ENCODE measurements at regions not wholly inside any gene's neighbourhood (a gene's known extent, or its start where the extent isn't known, plus 50 kb on each side); places are given as distances from the start of the nearest gene placed in this dataset.

DNA sequence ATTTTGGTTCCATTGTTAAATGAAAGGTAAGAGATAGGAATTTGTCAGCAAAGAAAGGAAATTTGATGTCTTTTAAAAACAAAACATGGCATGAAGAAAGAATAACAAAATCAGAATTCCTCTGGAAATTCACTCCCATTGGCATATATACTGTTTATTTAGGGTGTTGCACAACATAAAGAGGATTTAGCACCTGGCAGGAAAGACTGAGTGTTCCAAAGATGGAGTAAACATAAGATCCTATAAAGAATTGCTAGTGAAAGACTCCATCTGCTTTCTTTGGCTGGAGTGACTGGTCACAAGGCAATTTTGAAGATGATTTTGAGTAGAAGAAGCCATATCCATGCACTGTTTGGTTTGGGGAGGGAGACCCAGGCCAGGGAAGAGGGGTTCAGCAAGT lies 62.4 kb downstream of the CD24 start:
- DNase-seq (ENCODE audit: low spot score) = no peak
- H2BK15ac ChIP-seq (ENCODE audit: low read length) = no peak overlapping the region
- no peak overlapping the region for H2BK120ac ChIP-seq (ENCODE audit: low read depth, low read length)
- no peak overlapping the region for H3K14ac ChIP-seq (ENCODE audit: low read length)
- H3K4me3 ChIP-seq (ENCODE audit: low read length in 2 of 2) = no peak overlapping the region
- no peaks in the 10 kb centered on the region for H3K27me3 ChIP-seq (ENCODE audit: control insufficient read depth in 3 of 3, insufficient read depth in 3 of 3, low read depth in 1 of 3, low read length in 3 of 3)
- H2AK5ac ChIP-seq (ENCODE audit: low read depth, low read length) = no peak overlapping the region
- no peak overlapping the region for H3K18ac ChIP-seq (ENCODE audit: low read length)
- peaks cover 0 to 2% of the 10 kb centered on the region in 2 donors for H3K4me1 ChIP-seq (ENCODE audit: control insufficient read depth in 2 of 2, insufficient read depth in 1 of 2, low read depth in 1 of 2, low read length in 2 of 2)
- no peak overlapping the region for H3K4me2 ChIP-seq (ENCODE audit: insufficient read depth, low read length, poor library complexity, severe bottlenecking)
- H4K91ac ChIP-seq (ENCODE audit: low read depth, low read length, poor library complexity) = no peak overlapping the region
- no peaks in the 10 kb centered on the region for H3K79me1 ChIP-seq (ENCODE audit: low read depth, low read length)
- no peak overlapping the region for H3K4ac ChIP-seq (ENCODE audit: low read length)
- no peak overlapping the region for H3K27ac ChIP-seq (replicated peaks; ENCODE audit: low read length)
- H2BK5ac ChIP-seq (ENCODE audit: low read length) = no peak overlapping the region
- no peaks in the 10 kb centered on the region for H3K9me3 ChIP-seq (replicated peaks in 1 of 2; ENCODE audit: control insufficient read depth in 2 of 2, insufficient read depth in 1 of 2, low read depth in 1 of 2, low read length in 2 of 2)
- no peak overlapping the region for H3K23ac ChIP-seq (ENCODE audit: low read depth, low read length, poor library complexity)
- H2BK12ac ChIP-seq (ENCODE audit: low read length) = no peak overlapping the region
- H3K36me3 ChIP-seq (replicated peaks in 1 of 2; ENCODE audit: control insufficient read depth in 2 of 2, insufficient read depth in 2 of 2, low read length in 2 of 2) = no peaks in the 10 kb centered on the region
- H3K9ac ChIP-seq (ENCODE audit: low read depth, low read length, poor library complexity) = no peak overlapping the region
- no peak overlapping the region for H4K8ac ChIP-seq (ENCODE audit: low read depth, low read length)
- no peak overlapping the region for H2AFZ ChIP-seq (ENCODE audit: low read length)

DNA sequence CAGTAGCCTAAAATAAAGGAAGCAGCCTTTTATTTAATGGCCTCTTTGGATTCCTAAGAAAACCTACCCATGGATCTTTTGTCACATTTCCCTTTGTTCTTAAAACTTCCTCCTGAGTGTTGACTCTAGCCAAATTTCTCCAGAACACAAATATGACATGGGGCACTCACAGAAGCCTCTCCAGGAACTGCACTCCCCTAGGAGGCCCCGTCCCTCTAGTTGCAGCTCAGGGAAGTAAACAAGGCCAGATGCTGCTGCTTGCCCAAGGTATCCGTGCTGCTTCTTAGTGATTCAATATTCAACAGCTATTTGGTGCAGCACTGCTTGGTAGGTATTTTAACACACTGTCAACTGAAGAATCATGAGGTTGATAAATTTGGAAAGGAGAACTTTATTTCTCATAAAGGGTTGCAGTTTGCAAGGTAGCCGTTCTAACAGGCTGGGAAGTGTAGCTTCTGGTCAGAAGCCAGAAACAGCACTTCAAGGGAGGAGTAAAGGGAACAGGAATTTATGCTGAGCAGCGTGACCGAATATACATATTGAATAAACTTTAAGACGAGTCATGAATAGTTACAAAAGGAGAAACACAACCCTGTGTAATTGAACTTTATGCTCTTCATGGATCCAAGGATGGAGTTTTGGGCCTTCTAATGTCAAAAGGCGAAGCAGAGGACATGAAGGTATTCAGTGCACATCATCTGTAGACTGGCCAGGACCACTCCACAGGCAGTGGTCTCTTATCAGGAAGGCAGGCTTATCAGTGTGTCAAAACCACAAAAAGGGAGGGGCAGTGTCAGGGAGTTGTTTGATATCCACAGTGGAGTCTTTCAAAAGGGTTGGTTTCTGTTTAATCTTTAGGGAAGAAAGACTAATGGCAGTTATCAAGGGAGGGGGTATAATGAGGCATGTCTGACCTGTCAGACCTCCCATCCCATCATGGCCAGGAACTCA lies 63.3 kb downstream of the CD24 start:
- Histone ChIP-seq H2AFZ (ENCODE audit: low read length) (no peak overlapping the region), H3K14ac (ENCODE audit: low read length) (no peak overlapping the region), H4K8ac (ENCODE audit: low read depth, low read length) (no peak overlapping the region), H3K23ac (ENCODE audit: low read depth, low read length, poor library complexity) (no peak overlapping the region), H3K4me3 (ENCODE audit: low read length in 2 of 2) (no peak overlapping the region), H2AK5ac (ENCODE audit: low read depth, low read length) (no peak overlapping the region), H2BK120ac (ENCODE audit: low read depth, low read length) (no peak overlapping the region), H3K9me3 (replicated peaks in 1 of 2; ENCODE audit: control insufficient read depth in 2 of 2, insufficient read depth in 1 of 2, low read depth in 1 of 2, low read length in 2 of 2) (no peaks in the 10 kb centered on the region), H3K4me1 (ENCODE audit: control insufficient read depth in 2 of 2, insufficient read depth in 1 of 2, low read depth in 1 of 2, low read length in 2 of 2) (peaks cover 0 to 2% of the 10 kb centered on the region in 2 donors), H2BK12ac (ENCODE audit: low read length) (no peak overlapping the region), H3K27ac (replicated peaks; ENCODE audit: low read length) (no peak overlapping the region), H3K18ac (ENCODE audit: low read length) (no peak overlapping the region), H3K9ac (ENCODE audit: low read depth, low read length, poor library complexity) (no peak overlapping the region), H3K36me3 (replicated peaks in 1 of 2; ENCODE audit: control insufficient read depth in 2 of 2, insufficient read depth in 2 of 2, low read length in 2 of 2) (no peaks in the 10 kb centered on the region), H3K79me1 (ENCODE audit: low read depth, low read length) (no peaks in the 10 kb centered on the region), H3K4me2 (ENCODE audit: insufficient read depth, low read length, poor library complexity, severe bottlenecking) (no peak overlapping the region), H3K27me3 (ENCODE audit: control insufficient read depth in 3 of 3, insufficient read depth in 3 of 3, low read depth in 1 of 3, low read length in 3 of 3) (no peaks in the 10 kb centered on the region), H2BK15ac (ENCODE audit: low read length) (no peak overlapping the region), H3K4ac (ENCODE audit: low read length) (no peak overlapping the region), H2BK5ac (ENCODE audit: low read length) (no peak overlapping the region), H4K91ac (ENCODE audit: low read depth, low read length, poor library complexity) (no peak overlapping the region)
- no peak for DNase-seq (ENCODE audit: low spot score)
- no CpG with 5 or more reads among the region's 7 CpGs for WGBS, 2 donors (ENCODE audit: extremely low coverage in 2 of 2, insufficient read length in 2 of 2, insufficient replicate concordance in 1 of 2)

DNA sequence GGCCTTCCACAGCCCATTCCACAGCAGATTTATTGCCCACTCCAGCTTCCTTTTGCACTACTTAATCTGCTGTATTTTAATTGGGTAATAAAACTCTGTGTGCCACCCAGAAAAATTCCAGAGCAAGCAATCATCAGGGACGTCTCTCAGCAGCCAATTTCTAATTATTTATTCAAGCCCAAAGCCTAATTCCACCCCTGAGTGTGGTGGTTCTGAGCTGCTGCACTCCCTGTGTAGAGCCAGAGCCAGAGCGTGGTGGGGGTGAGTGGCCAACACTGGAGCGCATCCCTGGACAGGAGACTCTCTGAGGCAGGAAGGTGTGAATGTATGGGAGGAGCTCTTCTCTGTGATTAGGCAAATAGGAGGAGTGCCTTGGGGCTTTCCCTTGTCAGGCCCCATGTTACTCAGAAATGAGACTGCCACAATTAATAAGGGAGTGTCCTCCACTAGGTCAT lies 66.1 kb downstream of the CD24 start:
- Histone ChIP-seq H3K79me1 (ENCODE audit: low read depth, low read length) (no peaks in the 10 kb centered on the region), H3K9ac (ENCODE audit: low read depth, low read length, poor library complexity) (no peak overlapping the region), H2AFZ (ENCODE audit: low read length) (no peak overlapping the region), H4K91ac (ENCODE audit: low read depth, low read length, poor library complexity) (no peak overlapping the region), H2AK5ac (ENCODE audit: low read depth, low read length) (no peak overlapping the region), H3K4me3 (ENCODE audit: low read length in 2 of 2) (no peak overlapping the region), H2BK120ac (ENCODE audit: low read depth, low read length) (no peak overlapping the region), H3K4me1 (ENCODE audit: control insufficient read depth in 2 of 2, insufficient read depth in 1 of 2, low read depth in 1 of 2, low read length in 2 of 2) (peaks cover 0 to 2% of the 10 kb centered on the region in 2 donors), H2BK15ac (ENCODE audit: low read length) (no peak overlapping the region), H2BK5ac (ENCODE audit: low read length) (no peak overlapping the region), H3K4me2 (ENCODE audit: insufficient read depth, low read length, poor library complexity, severe bottlenecking) (no peak overlapping the region), H2BK12ac (ENCODE audit: low read length) (no peak overlapping the region), H3K23ac (ENCODE audit: low read depth, low read length, poor library complexity) (no peak overlapping the region), H4K8ac (ENCODE audit: low read depth, low read length) (no peak overlapping the region), H3K14ac (ENCODE audit: low read length) (no peak overlapping the region), H3K36me3 (replicated peaks in 1 of 2; ENCODE audit: control insufficient read depth in 2 of 2, insufficient read depth in 2 of 2, low read length in 2 of 2) (no peaks in the 10 kb centered on the region), H3K27ac (replicated peaks; ENCODE audit: low read length) (no peak overlapping the region), H3K27me3 (ENCODE audit: control insufficient read depth in 3 of 3, insufficient read depth in 3 of 3, low read depth in 1 of 3, low read length in 3 of 3) (peaks cover 0 to 3% (median 0%) of the 10 kb centered on the region in 3 experiments), H3K18ac (ENCODE audit: low read length) (no peak overlapping the region), H3K9me3 (replicated peaks in 1 of 2; ENCODE audit: control insufficient read depth in 2 of 2, insufficient read depth in 1 of 2, low read depth in 1 of 2, low read length in 2 of 2) (no peaks in the 10 kb centered on the region), H3K4ac (ENCODE audit: low read length) (no peak overlapping the region)
- WGBS, 2 donors (ENCODE audit: extremely low coverage in 2 of 2, insufficient read length in 2 of 2, insufficient replicate concordance in 1 of 2) = no CpG with 5 or more reads among the region's 3 CpGs
- DNase-seq (ENCODE audit: low spot score) = no peak

DNA sequence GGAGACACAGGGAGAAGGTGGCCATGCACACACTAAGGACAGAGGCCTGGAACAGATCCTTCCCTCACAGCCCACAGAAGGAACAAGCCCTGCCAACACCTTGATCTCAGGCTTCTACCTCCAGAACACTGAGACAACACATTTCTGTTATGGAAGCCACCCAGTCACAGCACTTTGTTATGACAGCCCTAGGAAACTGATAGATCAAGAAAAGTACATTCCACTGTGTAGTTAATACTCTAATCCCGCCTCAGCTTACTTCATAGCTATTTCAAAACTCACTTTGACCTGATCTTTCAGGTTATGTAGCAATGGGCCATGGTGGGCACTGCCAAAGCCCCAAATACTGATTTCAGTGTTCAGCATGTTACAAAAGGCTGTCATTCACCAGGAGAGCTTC lies 66.8 kb downstream of the CD24 start:
- H3K4me1 ChIP-seq (ENCODE audit: control insufficient read depth in 2 of 2, insufficient read depth in 1 of 2, low read depth in 1 of 2, low read length in 2 of 2) = peaks cover 0 to 2% of the 10 kb centered on the region in 2 donors
- H3K4me3 ChIP-seq (ENCODE audit: low read length in 2 of 2) = no peak overlapping the region
- no peak overlapping the region for H4K8ac ChIP-seq (ENCODE audit: low read depth, low read length)
- no peak overlapping the region for H3K4me2 ChIP-seq (ENCODE audit: insufficient read depth, low read length, poor library complexity, severe bottlenecking)
- H2AK5ac ChIP-seq (ENCODE audit: low read depth, low read length) = no peak overlapping the region
- H3K9me3 ChIP-seq (replicated peaks in 1 of 2; ENCODE audit: control insufficient read depth in 2 of 2, insufficient read depth in 1 of 2, low read depth in 1 of 2, low read length in 2 of 2) = no peaks in the 10 kb centered on the region
- H3K79me1 ChIP-seq (ENCODE audit: low read depth, low read length) = no peaks in the 10 kb centered on the region
- no peak overlapping the region for H3K9ac ChIP-seq (ENCODE audit: low read depth, low read length, poor library complexity)
- no peak overlapping the region for H4K91ac ChIP-seq (ENCODE audit: low read depth, low read length, poor library complexity)
- H3K14ac ChIP-seq (ENCODE audit: low read length) = no peak overlapping the region
- no peak overlapping the region for H2BK15ac ChIP-seq (ENCODE audit: low read length)
- H2AFZ ChIP-seq (ENCODE audit: low read length) = no peak overlapping the region
- no peak overlapping the region for H3K18ac ChIP-seq (ENCODE audit: low read length)
- H3K4ac ChIP-seq (ENCODE audit: low read length) = no peak overlapping the region
- H3K27me3 ChIP-seq (ENCODE audit: control insufficient read depth in 3 of 3, insufficient read depth in 3 of 3, low read depth in 1 of 3, low read length in 3 of 3) = peaks cover 0 to 3% (median 0%) of the 10 kb centered on the region in 3 experiments
- no CpG with 5 or more reads among the region's 1 CpG for WGBS, 2 donors (ENCODE audit: extremely low coverage in 2 of 2, insufficient read length in 2 of 2, insufficient replicate concordance in 1 of 2)
- DNase-seq (ENCODE audit: low spot score) = no peak
- H3K36me3 ChIP-seq (replicated peaks in 1 of 2; ENCODE audit: control insufficient read depth in 2 of 2, insufficient read depth in 2 of 2, low read length in 2 of 2) = no peaks in the 10 kb centered on the region
- no peak overlapping the region for H3K23ac ChIP-seq (ENCODE audit: low read depth, low read length, poor library complexity)
- no peak overlapping the region for H2BK120ac ChIP-seq (ENCODE audit: low read depth, low read length)
- no peak overlapping the region for H2BK12ac ChIP-seq (ENCODE audit: low read length)
- H3K27ac ChIP-seq (replicated peaks; ENCODE audit: low read length) = no peak overlapping the region
- no peak overlapping the region for H2BK5ac ChIP-seq (ENCODE audit: low read length)

Data from neuronal stem cell (in vitro differentiated cells).